Ammon's horn (tissue), 1 donor: ENCODE measurements at regions not wholly inside any gene's neighbourhood (a gene's known extent, or its start where the extent isn't known, plus 50 kb on each side); places are given as distances from the start of the nearest gene placed in this dataset.
"Not testable (repeated sequence)": the region's sequence is repeated elsewhere in the genome, so short reads cannot be mapped to it uniquely, and the experiment has no call there.

Source experiments
- DNase-seq: peaks from one replicate; pipeline ENCODE4 v3.0.0-alpha.2; 2016; ENCODE audit warnings: low spot score

- no peak for DNase-seq
These were observed 439.4 kb upstream of the PFKP start for GRCh38 chr10:2627969-2628368.

GRCh38 chr10:2625094-2625493 is 442.3 kb upstream of the PFKP start:
- DNase-seq: no peak

- no peak for DNase-seq
These were observed 443.6 kb upstream of the PFKP start for GRCh38 chr10:2623675-2624274.

- no peak for DNase-seq
These were observed 446.4 kb upstream of the PFKP start for GRCh38 chr10:2620827-2621521.

GRCh38 chr10:2619916-2620315 is 447.4 kb upstream of the PFKP start:
- no peak for DNase-seq

GRCh38 chr10:2619472-2619871 is 447.9 kb upstream of the PFKP start:
- DNase-seq: no peak

GRCh38 chr10:2618690-2619089 is 448.7 kb upstream of the PFKP start:
- DNase-seq: no peak

- no peak for DNase-seq
These were observed 451.1 kb upstream of the PFKP start for GRCh38 chr10:2616215-2616614.

GRCh38 chr10:2611603-2612002 is 455.7 kb upstream of the PFKP start:
- no peak for DNase-seq

- DNase-seq: no peak
These were observed 456.4 kb upstream of the PFKP start for GRCh38 chr10:2610946-2611345.

- no peak for DNase-seq
These were observed 462.5 kb upstream of the PFKP start for GRCh38 chr10:2604891-2605290.

GRCh38 chr10:2599571-2599970 is 467.8 kb upstream of the PFKP start:
- no peak for DNase-seq

GRCh38 chr10:2592360-2593160 is 474.8 kb upstream of the PFKP start:
- no peak for DNase-seq

- DNase-seq: peak; percentile 12
These were observed 478.2 kb upstream of the PFKP start for GRCh38 chr10:2589196-2589595.

GRCh38 chr10:2584385-2584784 is 483.0 kb upstream of the PFKP start:
- no peak for DNase-seq

- DNase-seq: no peak
These were observed 490.5 kb upstream of the PFKP start for GRCh38 chr10:2576892-2577291.

- DNase-seq: no peak
These were observed 491.9 kb upstream of the PFKP start for GRCh38 chr10:2575460-2575859.

- DNase-seq: no peak
These were observed 494.7 kb upstream of the PFKP start for GRCh38 chr10:2572611-2573010.

GRCh38 chr10:2556883-2557282 is 510.5 kb upstream of the PFKP start:
- no peak for DNase-seq

GRCh38 chr10:2548071-2548470 is 519.3 kb upstream of the PFKP start:
- no peak for DNase-seq

GRCh38 chr10:2547606-2548005 is 519.7 kb upstream of the PFKP start:
- DNase-seq: no peak

- DNase-seq: not testable (repeated sequence)
These were observed 520.5 kb upstream of the PFKP start for GRCh38 chr10:2546894-2547293.

GRCh38 chr10:2543974-2544373 is 523.4 kb upstream of the PFKP start:
- no peak for DNase-seq
